T-helper 17 cell (primary cell): ENCODE measurements at regions not wholly inside any gene's neighbourhood (a gene's known extent, or its start where the extent isn't known, plus 50 kb on each side); places are given as distances from the start of the nearest gene placed in this dataset.
"Not testable (repeated sequence)": the region's sequence is repeated elsewhere in the genome, so short reads cannot be mapped to it uniquely, and the experiment has no call there.

ENCODE experiments used
- ATAC-seq: fragments of 150-1000 bp; cut with Tn5 transposase; 2 replicates; pipeline ENCODE4 v1.10.0; 2021; ENCODE audit warnings: mild to moderate bottlenecking, moderate library complexity
- DNase-seq, 3 donors: peaks; one replicate each; pipeline versions ENCODE4 v3.0.0 to v3.0.0-alpha.2; 2020 to 2021
- H3K9me3 ChIP-seq: one replicate; pipeline ENCODE4 v1.7.0; 2013; ENCODE audit warnings: low read length, mild to moderate bottlenecking; ENCODE audit not compliant: control insufficient read depth, poor library complexity, severe bottlenecking
- H3K27ac Mint-ChIP-seq: one replicate; pipeline ENCODE4 v1.8.0; 2022; ENCODE audit warnings: mild to moderate bottlenecking, moderate library complexity, mixed read lengths
- H3K27me3 Mint-ChIP-seq: one replicate; pipeline ENCODE4 v1.8.0; 2022; ENCODE audit warnings: mixed read lengths
- H3K36me3 Mint-ChIP-seq: one replicate; pipeline ENCODE4 v1.8.0; 2022; ENCODE audit warnings: low read depth, mixed read lengths
- H3K4me1 Mint-ChIP-seq: one replicate; pipeline ENCODE4 v1.8.0; 2022; ENCODE audit warnings: mild to moderate bottlenecking, mixed read lengths
- H3K4me3 Mint-ChIP-seq: one replicate; pipeline ENCODE4 v1.8.0; 2022; ENCODE audit warnings: mild to moderate bottlenecking, moderate library complexity, mixed read lengths

- Mint-ChIP-seq H3K27me3 (no peaks in the 10 kb centered on the region), H3K36me3 (no peaks in the 10 kb centered on the region), H3K4me1 (peaks cover 12% of the 10 kb centered on the region), H3K4me3 (no peak overlapping the region), H3K27ac (peak overlapping the region; percentile 2)
- no peak for DNase-seq
- no peak for ATAC-seq
- H3K9me3 ChIP-seq = no peaks in the 10 kb centered on the region
These were observed 825.1 kb downstream of the RNF144A start for GRCh38 chr2:7742301-7742700.

GRCh38 chr2:7744827-7745226 is 827.6 kb downstream of the RNF144A start:
- Mint-ChIP-seq H3K27me3 (no peaks in the 10 kb centered on the region), H3K4me3 (no peak overlapping the region), H3K36me3 (no peaks in the 10 kb centered on the region), H3K4me1 (peaks cover 12% of the 10 kb centered on the region), H3K27ac (peak overlapping the region; percentile 1)
- peak; percentile 89 for ATAC-seq
- no peaks in the 10 kb centered on the region for H3K9me3 ChIP-seq
- DNase-seq = no peak

- H3K27me3 Mint-ChIP-seq = no peaks in the 10 kb centered on the region
- ATAC-seq (no peak), DNase-seq (no peak)
- peak overlapping the region; percentile 1 for H3K27ac Mint-ChIP-seq
- H3K4me3 Mint-ChIP-seq = no peak overlapping the region
- no peaks in the 10 kb centered on the region for H3K36me3 Mint-ChIP-seq
- H3K4me1 Mint-ChIP-seq = peaks cover 9% of the 10 kb centered on the region
- no peaks in the 10 kb centered on the region for H3K9me3 ChIP-seq
These were observed 828.2 kb downstream of the RNF144A start for GRCh38 chr2:7745369-7745768.

GRCh38 chr2:7748717-7749415 is 831.7 kb downstream of the RNF144A start:
- peaks cover 2% of the 10 kb centered on the region for H3K9me3 ChIP-seq
- Mint-ChIP-seq H3K4me3 (peak overlapping the region; percentile 47), H3K27ac (peak overlapping the region; percentile 51), H3K4me1 (peaks cover 9% of the 10 kb centered on the region), H3K27me3 (no peaks in the 10 kb centered on the region), H3K36me3 (no peaks in the 10 kb centered on the region)
- ATAC-seq (no peak), DNase-seq (no peak)

DNA sequence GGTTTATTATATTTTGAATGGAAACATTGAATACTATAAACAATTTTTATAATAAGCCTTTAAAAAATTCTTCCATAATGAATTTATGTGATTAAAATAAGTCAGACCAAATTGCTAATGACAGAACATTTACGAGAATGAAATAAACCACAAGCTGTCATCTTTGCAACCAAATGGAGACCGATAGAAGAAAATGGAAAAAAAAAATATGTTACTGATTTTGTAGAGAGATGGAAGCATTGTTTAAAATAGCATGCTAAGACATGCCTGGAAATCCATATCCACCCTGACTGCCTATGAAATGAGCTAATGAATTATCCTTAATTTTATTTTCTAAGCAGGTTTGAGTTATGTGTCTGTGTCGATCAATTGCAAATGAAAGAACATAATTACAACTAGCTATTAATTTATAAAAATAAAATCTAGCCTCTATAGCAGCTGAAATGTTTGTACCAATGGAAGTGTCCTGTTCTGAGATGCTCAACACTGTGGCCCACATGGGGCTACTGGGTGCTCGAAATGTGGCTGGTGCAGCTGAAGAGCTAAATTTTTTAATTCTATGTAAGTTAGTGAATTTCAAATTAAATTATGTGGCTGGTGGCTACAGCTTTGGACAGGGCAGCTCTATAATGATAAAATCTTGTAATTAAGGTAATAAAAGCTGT is 832.8 kb downstream of the RNF144A start:
- no peak overlapping the region for H3K27ac Mint-ChIP-seq
- peaks cover 7% of the 10 kb centered on the region for H3K9me3 ChIP-seq
- H3K4me1 Mint-ChIP-seq = peaks cover 5% of the 10 kb centered on the region
- H3K4me3 Mint-ChIP-seq = no peak overlapping the region
- H3K36me3 Mint-ChIP-seq = no peaks in the 10 kb centered on the region
- no peak for ATAC-seq
- DNase-seq = no peak
- no peaks in the 10 kb centered on the region for H3K27me3 Mint-ChIP-seq

DNA sequence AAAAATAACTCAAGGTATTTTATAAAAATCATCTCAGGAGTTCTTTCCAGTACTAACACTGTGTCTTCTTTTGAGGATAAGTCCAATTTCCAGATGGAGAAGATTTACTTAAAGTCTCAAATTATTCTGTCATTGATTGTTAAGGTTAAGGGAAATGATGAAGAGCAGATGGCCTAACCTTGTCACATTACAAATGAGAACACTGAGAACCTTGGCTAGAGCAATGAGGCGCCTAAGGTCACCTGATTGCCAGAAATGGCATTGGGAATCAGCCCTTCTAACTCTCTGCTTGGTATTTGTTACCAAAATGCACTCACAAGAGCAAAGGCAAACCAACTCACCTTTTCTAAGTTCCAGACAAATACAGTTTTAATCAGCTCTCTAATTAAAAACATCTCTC is 835.1 kb downstream of the RNF144A start:
- Mint-ChIP-seq H3K27ac (no peak overlapping the region), H3K36me3 (no peaks in the 10 kb centered on the region), H3K4me1 (no peaks in the 10 kb centered on the region), H3K27me3 (no peaks in the 10 kb centered on the region), H3K4me3 (no peak overlapping the region)
- DNase-seq (no peak), ATAC-seq (no peak)
- H3K9me3 ChIP-seq = peaks cover 7% of the 10 kb centered on the region

DNA sequence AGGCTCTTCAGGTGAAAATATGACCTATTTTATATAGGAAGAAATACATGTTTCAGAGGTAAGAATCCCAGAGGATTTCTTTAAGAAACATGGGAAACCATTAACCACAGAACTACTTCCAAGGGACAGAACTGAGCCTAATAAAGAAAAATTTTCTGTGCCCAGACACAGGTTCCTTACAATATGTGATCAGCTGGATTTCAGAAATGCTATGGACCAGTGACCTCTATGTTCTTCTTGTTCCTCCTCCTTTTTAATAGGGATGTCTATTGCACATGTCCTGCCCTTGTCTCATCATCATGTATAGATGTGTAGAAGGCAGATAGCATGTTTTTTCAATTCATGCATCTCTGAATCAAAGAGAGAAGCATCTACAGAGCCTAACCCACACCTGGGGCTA is 836.6 kb downstream of the RNF144A start:
- Mint-ChIP-seq H3K27ac (no peak overlapping the region), H3K27me3 (no peaks in the 10 kb centered on the region), H3K36me3 (no peaks in the 10 kb centered on the region), H3K4me3 (no peak overlapping the region), H3K4me1 (no peaks in the 10 kb centered on the region)
- DNase-seq (no peak), ATAC-seq (no peak)
- H3K9me3 ChIP-seq = peaks cover 7% of the 10 kb centered on the region

- Mint-ChIP-seq H3K27me3 (no peaks in the 10 kb centered on the region), H3K4me3 (no peak overlapping the region), H3K36me3 (no peaks in the 10 kb centered on the region), H3K4me1 (no peaks in the 10 kb centered on the region), H3K27ac (no peak overlapping the region)
- ATAC-seq (no peak), DNase-seq (no peak)
- peaks cover 7% of the 10 kb centered on the region for H3K9me3 ChIP-seq
These were observed 838.7 kb downstream of the RNF144A start for GRCh38 chr2:7755879-7756278.

DNA sequence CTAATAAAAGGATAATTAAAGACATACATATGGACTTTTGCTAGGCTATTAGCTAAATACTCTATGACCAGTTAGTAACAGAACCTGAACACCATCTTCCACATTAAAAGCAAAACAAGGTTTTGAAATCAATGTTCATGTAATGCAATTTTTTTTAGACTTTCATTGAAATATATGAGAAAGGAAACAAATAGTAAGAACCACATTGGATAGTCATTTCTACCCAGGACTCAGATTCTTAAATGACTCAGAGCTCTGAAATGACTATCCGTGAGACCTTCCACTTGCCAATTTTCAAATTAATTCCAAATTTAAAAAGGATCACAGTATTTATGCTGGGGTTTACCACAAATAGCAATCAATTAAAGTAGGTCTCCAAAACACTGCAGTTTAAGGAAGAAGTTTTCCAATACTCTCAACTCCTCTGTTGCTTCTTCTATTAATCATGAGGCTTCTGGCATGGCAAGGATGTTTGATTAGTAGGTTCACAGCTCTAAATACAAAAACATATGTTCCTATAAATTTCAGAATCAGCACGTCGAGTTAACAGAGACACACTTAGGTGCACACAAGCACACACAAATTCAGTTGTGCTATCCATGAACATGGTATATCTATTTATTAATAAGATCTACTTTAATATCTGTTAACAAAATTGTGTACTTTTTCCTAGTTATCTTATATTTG is 841.0 kb downstream of the RNF144A start:
- no peak overlapping the region for H3K4me3 Mint-ChIP-seq
- DNase-seq (no peak), ATAC-seq (no peak)
- H3K27me3 Mint-ChIP-seq = no peaks in the 10 kb centered on the region
- peaks cover 5% of the 10 kb centered on the region for H3K9me3 ChIP-seq
- no peaks in the 10 kb centered on the region for H3K36me3 Mint-ChIP-seq
- no peaks in the 10 kb centered on the region for H3K4me1 Mint-ChIP-seq
- no peak overlapping the region for H3K27ac Mint-ChIP-seq

GRCh38 chr2:7759898-7760297 is 842.7 kb downstream of the RNF144A start:
- H3K4me3 Mint-ChIP-seq = no peak overlapping the region
- no peaks in the 10 kb centered on the region for H3K27me3 Mint-ChIP-seq
- no peaks in the 10 kb centered on the region for H3K4me1 Mint-ChIP-seq
- no peaks in the 10 kb centered on the region for H3K9me3 ChIP-seq
- peaks cover 3% of the 10 kb centered on the region for H3K36me3 Mint-ChIP-seq
- no peak overlapping the region for H3K27ac Mint-ChIP-seq
- DNase-seq (no peak), ATAC-seq (no peak)

GRCh38 chr2:7763418-7763817 is 846.2 kb downstream of the RNF144A start:
- not testable (repeated sequence) for H3K27me3 Mint-ChIP-seq, DNase-seq, H3K4me3 Mint-ChIP-seq, H3K9me3 ChIP-seq, ATAC-seq, H3K4me1 Mint-ChIP-seq, H3K27ac Mint-ChIP-seq, H3K36me3 Mint-ChIP-seq

DNA sequence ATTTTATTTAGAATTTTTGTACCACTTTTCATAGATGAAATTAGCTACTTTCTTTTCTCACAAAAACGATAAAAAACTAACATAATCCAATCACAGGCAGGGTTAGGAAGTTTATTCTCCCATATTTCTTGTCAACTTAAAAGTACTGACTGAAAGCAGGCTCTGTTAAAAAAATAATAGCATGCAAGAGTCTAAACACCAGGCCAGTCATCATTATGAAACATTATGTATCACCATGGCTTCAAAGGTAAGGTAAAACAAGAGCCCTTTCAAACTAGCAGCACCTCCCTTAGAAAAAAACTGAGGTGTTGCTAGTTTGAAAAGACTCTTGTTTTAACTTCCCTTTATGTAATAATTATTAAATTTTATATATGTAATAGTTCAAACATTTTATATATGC is 848.0 kb downstream of the RNF144A start:
- Mint-ChIP-seq H3K4me3 (no peak overlapping the region), H3K27me3 (no peaks in the 10 kb centered on the region), H3K4me1 (no peaks in the 10 kb centered on the region), H3K36me3 (peaks cover 3% of the 10 kb centered on the region), H3K27ac (no peak overlapping the region)
- ATAC-seq (no peak), DNase-seq (no peak)
- H3K9me3 ChIP-seq = no peaks in the 10 kb centered on the region

DNA sequence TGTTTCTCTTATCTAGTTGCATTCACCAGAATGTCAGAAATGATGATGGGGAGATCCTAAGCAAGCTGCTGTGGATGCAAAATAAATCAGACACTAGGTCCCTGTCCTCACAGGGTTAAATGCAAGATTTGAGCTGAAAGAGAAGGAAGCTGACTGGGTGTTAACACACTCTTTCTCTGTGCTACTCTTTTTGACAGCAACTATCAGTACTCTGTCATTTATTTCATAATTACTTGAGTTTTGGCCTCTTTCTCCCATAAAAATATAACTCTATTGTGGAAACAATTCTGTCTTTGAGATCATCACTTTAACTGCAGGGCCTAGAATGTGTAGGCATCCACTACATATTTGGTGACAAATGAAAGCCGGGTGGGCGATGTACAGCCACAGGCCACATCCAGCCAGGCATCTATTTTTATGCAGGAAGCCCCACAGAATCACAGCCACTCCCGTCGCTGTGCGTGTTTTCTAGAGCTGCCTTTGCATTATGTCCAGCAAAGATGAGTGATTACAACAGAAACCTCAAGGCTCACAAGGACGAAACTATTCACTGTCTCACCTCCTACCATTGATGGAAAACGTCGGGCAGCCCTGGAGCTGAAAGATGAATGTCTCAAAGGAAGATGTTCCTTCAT is 849.0 kb downstream of the RNF144A start:
- no peak for DNase-seq
- H3K4me3 Mint-ChIP-seq = no peak overlapping the region
- no peak for ATAC-seq
- H3K27ac Mint-ChIP-seq = no peak overlapping the region
- no peaks in the 10 kb centered on the region for H3K9me3 ChIP-seq
- peaks cover 3% of the 10 kb centered on the region for H3K36me3 Mint-ChIP-seq
- H3K4me1 Mint-ChIP-seq = no peaks in the 10 kb centered on the region
- H3K27me3 Mint-ChIP-seq = no peaks in the 10 kb centered on the region
